ENCODE measurements at regions not wholly inside any gene's neighbourhood (a gene's known extent, or its start where the extent isn't known, plus 50 kb on each side); places are given as distances from the start of the nearest gene placed in this dataset.

DNA sequence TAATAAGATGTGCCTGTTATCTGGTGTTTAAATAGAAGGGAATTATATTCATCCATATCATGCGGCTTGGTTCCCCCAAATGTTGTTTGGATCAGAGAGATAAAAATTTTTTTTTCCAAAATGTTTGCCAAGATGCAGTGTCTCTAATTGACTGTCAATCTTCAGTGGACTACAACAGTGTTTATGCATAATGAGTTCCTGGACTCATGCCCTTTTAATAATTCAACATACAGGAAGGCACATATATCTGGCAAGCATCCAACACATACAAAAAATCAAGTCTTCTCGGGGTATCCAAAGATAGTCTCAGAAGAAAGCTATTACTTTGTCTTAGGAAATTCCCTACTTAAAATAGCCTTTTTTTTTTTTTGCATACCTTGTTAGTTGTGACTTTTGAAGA is 1534.7 kb downstream of the EFNA5 start:
- no peak overlapping the region for H3K4me3 ChIP-seq (ENCODE audit: low read depth, low read length)
- TF ChIP-seq, protein P1, sequence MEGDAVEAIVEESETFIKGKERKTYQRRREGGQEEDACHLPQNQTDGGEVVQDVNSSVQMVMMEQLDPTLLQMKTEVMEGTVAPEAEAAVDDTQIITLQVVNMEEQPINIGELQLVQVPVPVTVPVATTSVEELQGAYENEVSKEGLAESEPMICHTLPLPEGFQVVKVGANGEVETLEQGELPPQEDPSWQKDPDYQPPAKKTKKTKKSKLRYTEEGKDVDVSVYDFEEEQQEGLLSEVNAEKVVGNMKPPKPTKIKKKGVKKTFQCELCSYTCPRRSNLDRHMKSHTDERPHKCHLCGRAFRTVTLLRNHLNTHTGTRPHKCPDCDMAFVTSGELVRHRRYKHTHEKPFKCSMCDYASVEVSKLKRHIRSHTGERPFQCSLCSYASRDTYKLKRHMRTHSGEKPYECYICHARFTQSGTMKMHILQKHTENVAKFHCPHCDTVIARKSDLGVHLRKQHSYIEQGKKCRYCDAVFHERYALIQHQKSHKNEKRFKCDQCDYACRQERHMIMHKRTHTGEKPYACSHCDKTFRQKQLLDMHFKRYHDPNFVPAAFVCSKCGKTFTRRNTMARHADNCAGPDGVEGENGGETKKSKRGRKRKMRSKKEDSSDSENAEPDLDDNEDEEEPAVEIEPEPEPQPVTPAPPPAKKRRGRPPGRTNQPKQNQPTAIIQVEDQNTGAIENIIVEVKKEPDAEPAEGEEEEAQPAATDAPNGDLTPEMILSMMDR (IDR thresholded peaks at IDR 0.05; ENCODE audit: insufficient read depth, low read length, missing control alignments) = no peak
- ChIA-PET POLR2A (no interaction called here), CTCF (no interaction called here)
- no peak for DNase-seq (ENCODE audit: low read depth, low spot score)

DNA sequence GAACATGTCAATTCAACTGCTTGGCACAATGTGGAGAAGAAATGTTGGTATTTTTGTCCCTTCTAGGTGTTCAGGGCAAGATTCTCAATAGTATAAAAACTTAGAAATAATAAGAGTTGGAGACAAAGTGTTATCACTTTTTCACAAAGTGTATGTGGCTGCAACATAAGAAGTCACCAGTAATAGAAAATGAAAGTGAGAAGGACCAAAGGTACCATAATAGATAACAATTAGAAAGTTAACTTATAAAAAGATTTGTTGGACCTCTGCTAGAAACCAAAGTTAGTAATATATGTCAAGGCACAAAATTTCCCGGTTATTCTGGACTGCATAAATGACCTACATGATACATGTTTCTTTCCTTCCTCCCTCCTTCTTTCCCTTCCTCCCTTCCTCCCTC is 1535.3 kb downstream of the EFNA5 start:
- no peak overlapping the region for H3K4me3 ChIP-seq (ENCODE audit: low read depth, low read length)
- DNase-seq (ENCODE audit: low read depth, low spot score) = no peak
- POLR2A ChIA-PET = no interaction called here
- CTCF ChIA-PET = no interaction called here
- TF ChIP-seq, protein P1 (IDR thresholded peaks at IDR 0.05; ENCODE audit: insufficient read depth, low read length, missing control alignments) = no peak

DNA sequence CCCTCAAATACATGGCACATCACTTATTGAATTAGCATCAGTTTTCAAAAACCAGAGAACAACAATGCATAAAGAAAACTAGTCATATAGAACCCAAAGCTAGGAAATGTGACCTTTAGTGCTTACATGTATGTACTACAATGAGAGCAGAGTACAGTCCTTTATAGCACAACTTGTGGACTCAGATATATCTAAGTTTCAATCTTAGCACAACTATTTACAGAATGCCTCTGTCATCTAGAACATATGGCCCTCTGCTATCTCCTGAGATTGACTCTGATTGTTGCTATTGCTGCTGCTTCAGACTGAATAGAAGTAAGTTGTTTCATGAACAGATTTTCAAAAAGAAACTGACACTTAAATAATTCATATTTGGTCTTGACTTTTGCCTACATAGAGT is 1536.2 kb downstream of the EFNA5 start:
- TF ChIP-seq, protein P1 (IDR thresholded peaks at IDR 0.05; ENCODE audit: insufficient read depth, low read length, missing control alignments) = no peak
- CTCF ChIA-PET = no interaction called here
- H3K4me3 ChIP-seq (ENCODE audit: low read depth, low read length) = no peak overlapping the region
- POLR2A ChIA-PET = no interaction called here
- DNase-seq (ENCODE audit: low read depth, low spot score) = no peak

DNA sequence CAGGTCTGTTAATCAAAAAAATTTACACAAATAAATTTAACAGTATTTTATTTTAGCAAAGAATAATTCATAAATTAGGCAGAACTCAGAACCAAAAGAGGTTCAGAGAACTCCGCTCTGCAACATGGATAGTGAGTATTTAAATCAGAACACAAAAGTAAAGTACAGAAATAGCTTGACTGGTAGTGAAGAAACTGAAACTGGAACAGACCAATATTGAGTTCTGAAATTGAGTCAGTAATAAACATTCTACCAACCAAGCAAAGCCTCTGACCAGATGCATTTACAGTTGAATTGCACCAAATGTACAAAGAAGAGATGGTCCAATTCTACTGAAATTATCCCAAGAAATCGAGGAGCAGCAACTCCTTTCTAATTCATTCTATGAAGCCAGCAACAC is 1542.8 kb downstream of the EFNA5 start:
- DNase-seq (ENCODE audit: low read depth, low spot score) = no peak
- no peak overlapping the region for H3K4me3 ChIP-seq (ENCODE audit: low read depth, low read length)
- TF ChIP-seq, protein P1 (IDR thresholded peaks at IDR 0.05; ENCODE audit: insufficient read depth, low read length, missing control alignments) = no peak
- CTCF ChIA-PET = no interaction called here
- POLR2A ChIA-PET = no interaction called here

DNA sequence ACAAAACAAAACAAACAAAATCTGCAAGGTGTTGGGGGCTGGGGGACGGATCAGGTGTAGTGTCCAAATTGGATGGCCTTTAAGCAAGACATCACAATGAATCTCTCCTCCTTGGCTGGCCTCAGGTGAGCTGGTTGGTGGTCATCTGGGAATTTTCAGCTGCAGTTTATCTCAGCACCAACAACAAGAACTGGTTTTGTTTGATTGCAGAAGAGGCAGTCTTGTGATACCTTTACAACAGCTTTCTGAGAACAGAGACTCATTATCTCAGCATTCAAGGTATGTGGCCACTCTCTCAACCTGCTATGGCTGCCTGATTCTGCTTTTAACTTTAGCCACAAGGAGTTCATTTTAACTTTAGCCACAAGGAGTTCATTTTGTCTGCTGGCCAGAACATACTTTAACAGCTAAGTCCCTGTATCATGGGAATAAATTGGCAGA is 1543.4 kb downstream of the EFNA5 start:
- H3K4me3 ChIP-seq (ENCODE audit: low read depth, low read length) = no peak overlapping the region
- TF ChIP-seq, protein P1 (IDR thresholded peaks at IDR 0.05; ENCODE audit: insufficient read depth, low read length, missing control alignments) = no peak
- DNase-seq (ENCODE audit: low read depth, low spot score) = no peak
- CTCF ChIA-PET = interaction anchor here (0.7 to 1.1 kb wide), 3 partner anchors 9 to 66 kb away, joined by 3 read pairs; no protein-coding TSS in a partner anchor
- POLR2A ChIA-PET = no interaction called here

DNA sequence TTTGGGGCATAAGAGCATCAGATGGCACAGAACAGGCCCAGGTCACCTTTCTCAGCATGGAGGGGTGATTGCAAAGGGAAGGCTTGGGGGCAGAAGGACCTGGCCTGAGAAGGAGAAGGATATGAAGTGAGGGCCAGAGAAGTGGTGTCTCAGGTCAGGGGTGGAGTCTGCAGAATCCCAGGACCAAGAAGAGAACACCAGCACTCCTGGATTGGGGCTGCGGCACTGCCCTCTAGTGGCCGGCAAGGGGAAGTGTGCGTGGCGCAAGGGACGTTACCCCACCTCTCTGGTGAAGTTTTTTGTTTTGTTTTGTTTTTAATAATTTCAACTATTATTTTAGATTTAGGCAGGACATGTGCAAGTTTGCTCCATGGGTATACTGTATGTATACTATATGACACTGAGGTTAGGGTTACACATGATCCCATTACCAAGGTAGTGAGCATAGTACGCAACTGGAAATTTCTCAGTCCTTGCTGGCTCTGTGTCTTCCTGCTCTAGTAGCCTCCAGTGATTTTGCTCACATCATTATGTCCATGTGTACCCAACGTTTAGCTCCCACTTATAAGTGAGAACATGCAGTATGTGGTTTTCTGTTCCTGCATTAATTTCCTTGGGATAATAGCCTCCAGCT is 1548.6 kb downstream of the EFNA5 start:
- CTCF ChIA-PET = interaction anchor here (1.2 kb wide), 1 partner anchor 29 kb away, joined by 3 read pairs; no protein-coding TSS in a partner anchor
- DNase-seq (ENCODE audit: low read depth, low spot score) = no peak
- POLR2A ChIA-PET = no interaction called here
- TF ChIP-seq, protein P1 (IDR thresholded peaks at IDR 0.05; ENCODE audit: insufficient read depth, low read length, missing control alignments) = peak; percentile 84
- H3K4me3 ChIP-seq (ENCODE audit: low read depth, low read length) = no peak overlapping the region
